ENCODE measurements at regions not wholly inside any gene's neighbourhood (a gene's known extent, or its start where the extent isn't known, plus 50 kb on each side); places are given as distances from the start of the nearest gene placed in this dataset.

- peaks cover 5% of the 10 kb centered on the region for H3K4me1 ChIP-seq (ENCODE audit: control insufficient read depth, extremely low read depth, insufficient read depth, low read length)
- TF ChIP-seq MYC (IDR thresholded peaks at IDR 0.05; ENCODE audit: low read depth, low read length) (no peak), POLR2AphosphoS5 (IDR thresholded peaks at IDR 0.05; ENCODE audit: insufficient read depth, low read depth, low read length) (no peak), POLR2A (IDR thresholded peaks at IDR 0.05; ENCODE audit: low read depth, low read length) (no peak), MAX (IDR thresholded peaks at IDR 0.05; ENCODE audit: insufficient read depth, insufficient read length) (no peak), FOS (IDR thresholded peaks at IDR 0.05; ENCODE audit: borderline replicate concordance, insufficient read depth, low read length) (no peak), JUN (IDR thresholded peaks at IDR 0.05; ENCODE audit: borderline replicate concordance, insufficient read depth, insufficient read length, low read depth) (no peak), CTCF (IDR thresholded peaks at IDR 0.05; ENCODE audit: extremely low read depth in 1 of 2, insufficient read depth in 1 of 2, low read depth in 1 of 2, low read length in 2 of 2) (no peak), GATA2 (IDR thresholded peaks at IDR 0.05; ENCODE audit: insufficient read depth, insufficient read length, low read depth, low read length) (no peak), EZH2 (IDR thresholded peaks at IDR 0.05; ENCODE audit: borderline replicate concordance, low read depth, low read length, severe bottlenecking) (no peak)
- no peak overlapping the region for H3K4me2 ChIP-seq (ENCODE audit: insufficient read depth, low read length)
- FAIRE-seq (no peak), DNase-seq (ENCODE audit: low read depth, low spot score) (no peak)
- POLR2A ChIA-PET = no interaction called here
- H3K9me3 ChIP-seq (replicated peaks; ENCODE audit: control insufficient read depth, insufficient read depth, low read length) = no peaks in the 10 kb centered on the region
- no peak overlapping the region for H3K9ac ChIP-seq (replicated peaks; ENCODE audit: extremely low read depth, insufficient read depth, low read length)
- intact Hi-C loops (cut with micrococcal nuclease) (no loop called here), dilution Hi-C loops (cut with MboI; ENCODE audit: extremely low pct_ligation_motif_present, low sequenced_read_pairs) (no loop called here)
- no peaks in the 10 kb centered on the region for H4K20me1 ChIP-seq (replicated peaks; ENCODE audit: control insufficient read depth, extremely low read depth, insufficient read depth, low read length)
- no TSS peak for BruUV-seq (replicated peaks)
- H3K9me1 ChIP-seq (replicated peaks; ENCODE audit: control insufficient read depth, extremely low read depth, insufficient read depth, low read length) = no peaks in the 10 kb centered on the region
- H3K27me3 ChIP-seq (ENCODE audit: control insufficient read depth in 2 of 2, insufficient read depth in 2 of 2, low read length in 2 of 2) = no peaks in the 10 kb centered on the region
- H3K4me3 ChIP-seq (replicated peaks in 1 of 3; ENCODE audit: insufficient read depth in 1 of 3, low read depth in 1 of 3, low read length in 3 of 3) = no peak overlapping the region
- H3K27ac ChIP-seq (ENCODE audit: insufficient read depth, low read depth, low read length) = no peak overlapping the region
- H3K79me2 ChIP-seq (ENCODE audit: control insufficient read depth, insufficient read depth, low read length) = no peaks in the 10 kb centered on the region
- H2AFZ ChIP-seq (ENCODE audit: low read depth, low read length) = no peak overlapping the region
- CTCF ChIA-PET = no interaction called here
- no peaks in the 10 kb centered on the region for H3K36me3 ChIP-seq (ENCODE audit: control insufficient read depth in 2 of 2, extremely low read depth in 1 of 2, insufficient read depth in 2 of 2, low read length in 2 of 2)
These were observed 70.0 kb upstream of the KLF4 start for GRCh38 chr9:107559494-107560086.

Data from endothelial cell of umbilical vein (primary cell).